ENCODE measurements at regions not wholly inside any gene's neighbourhood (a gene's known extent, or its start where the extent isn't known, plus 50 kb on each side); places are given as distances from the start of the nearest gene placed in this dataset.

- DNase-seq (ENCODE audit: low read depth in 2 of 2) = no peak
- H3K4me3 ChIP-seq (replicated peaks in 1 of 2; ENCODE audit: low read depth in 2 of 2, low read length in 2 of 2) = no peak overlapping the region
- TF ChIP-seq CTCF (IDR thresholded peaks at IDR 0.05; ENCODE audit: low read depth, low read length) = no peak
Measured at GRCh38 chr3:113092746-113093145, 102.0 kb downstream of the GTPBP8 start.

GRCh38 chr3:113094337-113095221 lies 103.8 kb downstream of the GTPBP8 start:
- H3K4me3 ChIP-seq (replicated peaks in 1 of 2; ENCODE audit: low read depth in 2 of 2, low read length in 2 of 2) = no peak overlapping the region
- TF ChIP-seq CTCF (IDR thresholded peaks at IDR 0.05; ENCODE audit: low read depth, low read length) = no peak
- DNase-seq (ENCODE audit: low read depth in 2 of 2) = no peak

- no peak for TF ChIP-seq CTCF (IDR thresholded peaks at IDR 0.05; ENCODE audit: low read depth, low read length)
Measured at GRCh38 chr3:113096188-113096892, 105.6 kb downstream of the GTPBP8 start.

GRCh38 chr3:113097960-113098447 lies 107.2 kb downstream of the GTPBP8 start:
- peak; percentile 47 to 84 for DNase-seq (ENCODE audit: low read depth in 2 of 2)
- no peak for TF ChIP-seq CTCF (IDR thresholded peaks at IDR 0.05; ENCODE audit: low read depth, low read length)
- no peak overlapping the region for H3K4me3 ChIP-seq (replicated peaks in 1 of 2; ENCODE audit: low read depth in 2 of 2, low read length in 2 of 2)

More at GRCh38 chr3:113096188-113096892, 105.6 kb downstream of the GTPBP8 start:
- peak in 1 of 2 donors; percentile 67 for DNase-seq (ENCODE audit: low read depth in 2 of 2)
- no peak overlapping the region for H3K4me3 ChIP-seq (replicated peaks in 1 of 2; ENCODE audit: low read depth in 2 of 2, low read length in 2 of 2)

GRCh38 chr3:113100063-113100462 lies 109.3 kb downstream of the GTPBP8 start:
- no peak overlapping the region for H3K4me3 ChIP-seq (replicated peaks in 1 of 2; ENCODE audit: low read depth in 2 of 2, low read length in 2 of 2)
- TF ChIP-seq CTCF (IDR thresholded peaks at IDR 0.05; ENCODE audit: low read depth, low read length) = no peak
- no peak for DNase-seq (ENCODE audit: low read depth in 2 of 2)

- TF ChIP-seq CTCF (IDR thresholded peaks at IDR 0.05; ENCODE audit: low read depth, low read length) = no peak
- H3K4me3 ChIP-seq (replicated peaks in 1 of 2; ENCODE audit: low read depth in 2 of 2, low read length in 2 of 2) = no peak overlapping the region
- DNase-seq (ENCODE audit: low read depth in 2 of 2) = no peak
Measured at GRCh38 chr3:113103588-113103987, 107.8 kb upstream of the BOC start.

Data from cardiac fibroblast (primary cell).